Osteocyte (in vitro differentiated cells): ENCODE measurements at regions not wholly inside any gene's neighbourhood (a gene's known extent, or its start where the extent isn't known, plus 50 kb on each side); places are given as distances from the start of the nearest gene placed in this dataset.

ENCODE experiments used
- DNase-seq: peaks from one replicate; pipeline ENCODE4 v3.0.0; 2021; ENCODE audit warnings: mixed read lengths; ENCODE audit not compliant: unreplicated experiment; ENCODE audit errors: extremely low spot score
- H3K27ac Mint-ChIP-seq: one replicate; pipeline ENCODE4 v1.8.0; 2021; ENCODE audit warnings: mild to moderate bottlenecking, mixed read lengths; ENCODE audit not compliant: unreplicated experiment
- H3K27me3 Mint-ChIP-seq: one replicate; pipeline ENCODE4 v1.8.0; 2021; ENCODE audit warnings: mixed read lengths; ENCODE audit not compliant: unreplicated experiment
- H3K36me3 Mint-ChIP-seq: one replicate; pipeline ENCODE4 v1.8.0; 2021; ENCODE audit warnings: mixed read lengths; ENCODE audit not compliant: unreplicated experiment
- H3K4me1 Mint-ChIP-seq: one replicate; pipeline ENCODE4 v1.8.0; 2021; ENCODE audit warnings: mixed read lengths; ENCODE audit not compliant: unreplicated experiment
- H3K4me3 Mint-ChIP-seq: one replicate; pipeline ENCODE4 v1.8.0; 2021; ENCODE audit warnings: mild to moderate bottlenecking, moderate library complexity, mixed read lengths; ENCODE audit not compliant: unreplicated experiment
- H3K9me3 Mint-ChIP-seq: one replicate; pipeline ENCODE4 v1.8.0; 2021; ENCODE audit warnings: mixed read lengths; ENCODE audit not compliant: unreplicated experiment
- CTCF ChIP-seq: fragments of 200-600 bp; sonication (generic); IDR thresholded peaks from 2 replicates; pipeline ENCODE4 v1.5.0; 2021; ENCODE audit warnings: antibody characterized with exemption, mild to moderate bottlenecking, moderate library complexity

- Mint-ChIP-seq H3K9me3 (no peaks in the 10 kb centered on the region), H3K27ac (peak overlapping the region; percentile 47), H3K36me3 (no peaks in the 10 kb centered on the region), H3K27me3 (no peaks in the 10 kb centered on the region), H3K4me3 (no peak overlapping the region), H3K4me1 (peaks cover 43% of the 10 kb centered on the region)
- no peak for TF ChIP-seq CTCF
- DNase-seq: no peak
These were observed 545.0 kb upstream of the ZNF608 start for GRCh38 chr5:125291447-125291846.

- Mint-ChIP-seq H3K4me3 (peak overlapping the region; percentile 5), H3K4me1 (peaks cover 51% of the 10 kb centered on the region), H3K27me3 (no peaks in the 10 kb centered on the region), H3K27ac (no peak overlapping the region), H3K36me3 (no peaks in the 10 kb centered on the region), H3K9me3 (no peaks in the 10 kb centered on the region)
- DNase-seq: no peak
- TF ChIP-seq CTCF: no peak
These were observed 546.8 kb upstream of the ZNF608 start for GRCh38 chr5:125293223-125293622.

GRCh38 chr5:125293726-125294125 lies 547.3 kb upstream of the ZNF608 start:
- no peaks in the 10 kb centered on the region for H3K36me3 Mint-ChIP-seq
- H3K4me3 Mint-ChIP-seq: no peak overlapping the region
- H3K4me1 Mint-ChIP-seq: peaks cover 56% of the 10 kb centered on the region
- H3K9me3 Mint-ChIP-seq: no peaks in the 10 kb centered on the region
- H3K27me3 Mint-ChIP-seq: no peaks in the 10 kb centered on the region
- H3K27ac Mint-ChIP-seq: no peak overlapping the region
- TF ChIP-seq CTCF: no peak
- no peak for DNase-seq

GRCh38 chr5:125294844-125295243 lies 548.4 kb upstream of the ZNF608 start:
- H3K4me3 Mint-ChIP-seq: no peak overlapping the region
- H3K27me3 Mint-ChIP-seq: no peaks in the 10 kb centered on the region
- no peaks in the 10 kb centered on the region for H3K36me3 Mint-ChIP-seq
- TF ChIP-seq CTCF: no peak
- H3K27ac Mint-ChIP-seq: no peak overlapping the region
- no peaks in the 10 kb centered on the region for H3K9me3 Mint-ChIP-seq
- peaks cover 60% of the 10 kb centered on the region for H3K4me1 Mint-ChIP-seq
- no peak for DNase-seq

DNA sequence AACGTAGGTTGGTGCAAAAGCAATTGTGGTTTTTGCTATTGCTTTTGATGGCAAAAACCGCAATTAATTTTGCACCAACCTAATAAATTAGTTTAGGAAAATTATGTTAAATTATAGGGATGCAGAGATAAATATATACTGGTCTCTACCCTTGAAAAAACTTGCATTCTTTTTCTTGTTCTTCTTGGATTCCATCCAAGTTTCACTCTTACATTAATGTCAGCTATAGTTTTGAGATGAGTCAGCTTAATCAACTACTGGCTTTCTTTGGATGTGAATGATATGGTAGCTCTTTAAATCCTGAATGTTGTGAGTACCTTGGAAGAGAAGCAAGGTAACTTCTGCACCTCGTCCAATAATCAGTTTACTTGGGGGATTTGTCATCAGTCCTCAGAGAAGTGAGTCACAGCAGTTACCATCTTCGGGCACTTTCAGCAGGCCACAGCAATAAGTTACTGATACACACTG lies 549.0 kb upstream of the ZNF608 start:
- H3K9me3 Mint-ChIP-seq: no peaks in the 10 kb centered on the region
- DNase-seq: no peak
- H3K27me3 Mint-ChIP-seq: no peaks in the 10 kb centered on the region
- peaks cover 57% of the 10 kb centered on the region for H3K4me1 Mint-ChIP-seq
- peak overlapping the region; percentile 64 for H3K27ac Mint-ChIP-seq
- H3K36me3 Mint-ChIP-seq: no peaks in the 10 kb centered on the region
- no peak overlapping the region for H3K4me3 Mint-ChIP-seq
- TF ChIP-seq CTCF: no peak
